ENCODE measurements at regions not wholly inside any gene's neighbourhood (a gene's known extent, or its start where the extent isn't known, plus 50 kb on each side); places are given as distances from the start of the nearest gene placed in this dataset.

GRCh38 chr1:222893255-222893654 is 78.4 kb downstream of the DISP1 start (continued):
- TF ChIP-seq CTCF (IDR thresholded peaks at IDR 0.05; ENCODE audit: control extremely low read depth in 1 of 3, insufficient read depth in 1 of 3, low read depth in 1 of 3, low read length in 3 of 3) (no peak), SP1 (IDR thresholded peaks at IDR 0.05; ENCODE audit: low read depth, low read length) (no peak), TEAD4 (IDR thresholded peaks at IDR 0.05; ENCODE audit: low read depth, low read length) (no peak), BACH1 (IDR thresholded peaks at IDR 0.05; ENCODE audit: low read length) (no peak), RAD21 (IDR thresholded peaks at IDR 0.05 in 1 of 2, conservative IDR thresholded peaks at IDR 0.05 in 1 of 2; ENCODE audit: low read depth in 2 of 2, low read length in 2 of 2) (no peak), NRF1 (IDR thresholded peaks at IDR 0.05; ENCODE audit: low read depth, low read length) (no peak), EGR1 (IDR thresholded peaks at IDR 0.05; ENCODE audit: borderline replicate concordance, low read depth, low read length) (no peak), SP2 (IDR thresholded peaks at IDR 0.05; ENCODE audit: low read length) (no peak)
